Liver (tissue), 8 donors: ENCODE measurements at regions not wholly inside any gene's neighbourhood (a gene's known extent, or its start where the extent isn't known, plus 50 kb on each side); places are given as distances from the start of the nearest gene placed in this dataset.

Experiments
- DNase-seq: peaks from one replicate; pipeline ENCODE4 v3.0.0-alpha.2; 2017; ENCODE audit warnings: low spot score
- H3K27ac ChIP-seq, 2 donors: one replicate each; pipeline ENCODE4 v1.7.0; 2013; ENCODE audit warnings: inconsistent platforms in 2 of 2, low read length in 2 of 2, control low read depth in 1 of 2, low read depth in 1 of 2, mild to moderate bottlenecking in 1 of 2
- H3K27me3 ChIP-seq, 4 donors: one replicate each; pipeline versions ENCODE4 v1.6.1 to v1.7.0; 2013; ENCODE audit warnings: low read length in 3 of 4, inconsistent platforms in 1 of 4, mild to moderate bottlenecking in 1 of 4, moderate library complexity in 1 of 4; ENCODE audit not compliant: control insufficient read depth in 4 of 4, insufficient read depth in 4 of 4
- H3K36me3 ChIP-seq, 4 donors: one replicate each; pipeline versions ENCODE4 v1.6.1 to v1.7.0; 2013; ENCODE audit warnings: low read length in 3 of 4, mild to moderate bottlenecking in 3 of 4, low read depth in 1 of 4, moderate library complexity in 1 of 4; ENCODE audit not compliant: control insufficient read depth in 4 of 4, insufficient read depth in 3 of 4
- H3K4me1 ChIP-seq, 4 donors: one replicate each; pipeline versions ENCODE4 v1.6.1 to v1.7.0; 2013; ENCODE audit warnings: low read length in 3 of 4, mild to moderate bottlenecking in 3 of 4, moderate library complexity in 1 of 4; ENCODE audit not compliant: control insufficient read depth in 4 of 4, insufficient read depth in 4 of 4
- H3K4me3 ChIP-seq, 3 donors: one replicate each; pipeline versions ENCODE4 v1.6.1 to v1.7.0; 2013; ENCODE audit warnings: low read length in 3 of 3, control low read depth in 1 of 3, low read depth in 1 of 3, mild to moderate bottlenecking in 1 of 3
- H3K9ac ChIP-seq, 2 donors: one replicate each; pipeline ENCODE4 v1.7.0; 2013; ENCODE audit warnings: low read length in 2 of 2, mild to moderate bottlenecking in 2 of 2, moderate library complexity in 2 of 2, control low read depth in 1 of 2, low read depth in 1 of 2
- H3K9me3 ChIP-seq, 4 donors: one replicate each; pipeline versions ENCODE4 v1.6.1 to v1.7.0; 2013; ENCODE audit warnings: low read length in 3 of 4; ENCODE audit not compliant: control insufficient read depth in 4 of 4
- ATF3 ChIP-seq: IDR thresholded peaks from 2 replicates; pipeline ENCODE4 v1.6.1; 2016; ENCODE audit warnings: antibody characterized with exemption
- CTCF ChIP-seq: fragments of 150-350 bp; IDR thresholded peaks from 2 replicates; pipeline ENCODE4 v1.5.1; 2017; ENCODE audit warnings: improper control_type of control experiment, low read depth, low read length; ENCODE audit not compliant: missing input control
- EGR1 ChIP-seq, 2 donors: IDR thresholded peaks; 2 replicates each; pipeline ENCODE4 v1.6.1; 2016 to 2018; ENCODE audit warnings: antibody characterized with exemption in 2 of 2, low read depth in 2 of 2
- FOXA1 ChIP-seq: IDR thresholded peaks from 2 replicates; pipeline ENCODE4 v1.6.1; 2016; ENCODE audit warnings: antibody characterized with exemption
- FOXA2 ChIP-seq: IDR thresholded peaks from 2 replicates; pipeline ENCODE4 v1.6.1; 2016; ENCODE audit warnings: antibody characterized with exemption
- GABPA ChIP-seq, 2 donors: IDR thresholded peaks in 1 of 2; conservative IDR thresholded peaks in 1 of 2; 2 replicates each; pipeline ENCODE4 v1.6.1; 2016; ENCODE audit warnings: antibody characterized with exemption in 2 of 2, mild to moderate bottlenecking in 1 of 2, moderate library complexity in 1 of 2
- HNF4A ChIP-seq, 2 donors: conservative IDR thresholded peaks; 2 replicates each; pipeline ENCODE4 v1.6.1; 2016; ENCODE audit warnings: antibody characterized with exemption in 2 of 2, mild to moderate bottlenecking in 2 of 2
- HNF4G ChIP-seq: IDR thresholded peaks from 2 replicates; pipeline ENCODE4 v1.6.1; 2016; ENCODE audit warnings: antibody characterized with exemption
- JUND ChIP-seq, 2 donors: IDR thresholded peaks; 2 replicates each; pipeline ENCODE4 v1.6.1; 2016; ENCODE audit warnings: antibody characterized with exemption in 2 of 2
- MAX ChIP-seq: IDR thresholded peaks from 2 replicates; pipeline ENCODE4 v1.6.1; 2016; ENCODE audit warnings: antibody characterized with exemption
- NR2F2 ChIP-seq: IDR thresholded peaks from 2 replicates; pipeline ENCODE4 v1.6.1; 2016; ENCODE audit warnings: antibody characterized with exemption
- RAD21 ChIP-seq, 2 donors: IDR thresholded peaks; 2 replicates each; pipeline ENCODE4 v1.6.1; 2016; ENCODE audit warnings: antibody characterized with exemption in 2 of 2, mild to moderate bottlenecking in 2 of 2
- REST ChIP-seq: IDR thresholded peaks from 2 replicates; pipeline ENCODE4 v1.6.1; 2016; ENCODE audit warnings: antibody characterized with exemption, mild to moderate bottlenecking
- RXRA ChIP-seq, 2 donors: IDR thresholded peaks; 2 replicates each; pipeline ENCODE4 v1.6.1; 2017 to 2018; ENCODE audit warnings: antibody characterized with exemption in 2 of 2, mild to moderate bottlenecking in 1 of 2
- SP1 ChIP-seq: IDR thresholded peaks from 2 replicates; pipeline ENCODE4 v1.6.1; 2018; ENCODE audit warnings: antibody characterized with exemption, mild to moderate bottlenecking
- TAF1 ChIP-seq: conservative IDR thresholded peaks from 2 replicates; pipeline ENCODE4 v1.6.1; 2016; ENCODE audit warnings: antibody characterized with exemption, mild to moderate bottlenecking
- YY1 ChIP-seq: IDR thresholded peaks from 2 replicates; pipeline ENCODE4 v1.6.1; 2016; ENCODE audit warnings: antibody characterized with exemption, mild to moderate bottlenecking
- ZBTB33 ChIP-seq: IDR thresholded peaks from 2 replicates; pipeline ENCODE4 v1.6.1; 2016; ENCODE audit warnings: antibody characterized with exemption
- WGBS: extraction: QIAGEN DNeasy Blood & Tissue Kit; methylation state at CpG from one replicate; pipeline ENCODE4 v1.1.7; 2013; 5-methylcytosine and 5-hydroxymethylcytosine counted together
- donor health status: healthy.
- donor health status: healthy.
- donor health status: healthy.
- donor health status: healthy.
- donor health status: healthy.

GRCh38 chrX:14267216-14267615, 237.5 kb upstream of the GEMIN8 start:
- Histone ChIP-seq H3K9ac (no peak overlapping the region), H3K36me3 (no peaks in the 10 kb centered on the region), H3K4me1 (no peaks in the 10 kb centered on the region), H3K27ac (no peak overlapping the region), H3K4me3 (no peak overlapping the region), H3K27me3 (peaks cover 0 to 3% (median 0%) of the 10 kb centered on the region in 4 donors), H3K9me3 (no peaks in the 10 kb centered on the region)
- TF ChIP-seq GABPA (IDR thresholded peaks at IDR 0.05 in 1 of 2, conservative IDR thresholded peaks at IDR 0.05 in 1 of 2) (no peak), NR2F2 (no peak), MAX (no peak), FOXA1 (no peak), REST (no peak), EGR1 (IDR thresholded peaks at IDR 0.05; ENCODE audit: low read depth in 2 of 2) (no peak), YY1 (no peak), HNF4G (no peak)
- no peak for DNase-seq

- no peak for DNase-seq
- no peak overlapping the region for H3K4me3 ChIP-seq
- H3K9ac ChIP-seq: no peak overlapping the region
- TF ChIP-seq REST (no peak), GABPA (IDR thresholded peaks at IDR 0.05 in 1 of 2, conservative IDR thresholded peaks at IDR 0.05 in 1 of 2) (no peak), ATF3 (no peak), CTCF (no peak), YY1 (no peak), MAX (no peak), FOXA2 (no peak), ZBTB33 (no peak), SP1 (no peak), RAD21 (IDR thresholded peaks at IDR 0.05) (no peak), NR2F2 (no peak), HNF4A (conservative IDR thresholded peaks at IDR 0.05) (no peak), HNF4G (no peak), EGR1 (IDR thresholded peaks at IDR 0.05; ENCODE audit: low read depth in 2 of 2) (no peak), JUND (IDR thresholded peaks at IDR 0.05) (no peak), TAF1 (no peak), FOXA1 (no peak), RXRA (IDR thresholded peaks at IDR 0.05) (no peak)
- H3K27ac ChIP-seq: no peak overlapping the region
- H3K36me3 ChIP-seq: no peaks in the 10 kb centered on the region
- H3K9me3 ChIP-seq: no peaks in the 10 kb centered on the region
- WGBS: 47% methylated on average over 1 of the region's 1 CpG
- no peaks in the 10 kb centered on the region for H3K4me1 ChIP-seq
- peaks cover 0 to 3% (median 0%) of the 10 kb centered on the region in 4 donors for H3K27me3 ChIP-seq
Observed at GRCh38 chrX:14266705-14267104, 237.0 kb upstream of the GEMIN8 start.
